C4-2B (cell line): ENCODE measurements at regions not wholly inside any gene's neighbourhood (a gene's known extent, or its start where the extent isn't known, plus 50 kb on each side); places are given as distances from the start of the nearest gene placed in this dataset.
"Not testable (repeated sequence)": the region's sequence is repeated elsewhere in the genome, so short reads cannot be mapped to it uniquely, and the experiment has no call there.

ENCODE experiments used
- H3K27ac ChIP-seq: fragments of 450-650 bp; 2 replicates; pipeline ENCODE4 v1.5.1; 2017
- CTCF ChIP-seq: fragments of 450-650 bp; conservative IDR thresholded peaks from 2 replicates; pipeline ENCODE4 v1.5.1; 2017; ENCODE audit warnings: mild to moderate bottlenecking
- ZFX ChIP-seq: fragments of 450-650 bp; IDR thresholded peaks from 2 replicates; pipeline ENCODE4 v1.6.1; 2017

DNA sequence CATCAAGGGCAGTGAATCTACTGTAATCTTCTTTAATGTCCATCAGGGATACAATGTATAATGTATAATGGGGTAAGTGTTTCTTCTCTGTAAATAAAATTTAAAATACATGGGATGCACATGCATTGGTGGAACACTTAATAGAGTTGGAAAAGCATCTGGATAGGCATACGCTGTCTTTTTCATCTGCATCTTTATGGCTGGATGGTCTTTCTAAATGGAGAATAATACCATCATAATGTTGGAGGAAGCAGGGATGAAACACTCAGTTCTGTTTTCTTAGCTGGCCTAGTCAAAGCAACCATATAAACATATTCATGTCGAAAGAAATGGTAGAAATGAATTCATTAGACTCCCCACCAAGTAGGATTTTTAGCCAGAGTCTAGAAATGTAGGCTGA lies 202.8 kb downstream of the CDCA7 start:
- no peak overlapping the region for H3K27ac ChIP-seq
- TF ChIP-seq CTCF: no peak
- no peak for TF ChIP-seq ZFX

DNA sequence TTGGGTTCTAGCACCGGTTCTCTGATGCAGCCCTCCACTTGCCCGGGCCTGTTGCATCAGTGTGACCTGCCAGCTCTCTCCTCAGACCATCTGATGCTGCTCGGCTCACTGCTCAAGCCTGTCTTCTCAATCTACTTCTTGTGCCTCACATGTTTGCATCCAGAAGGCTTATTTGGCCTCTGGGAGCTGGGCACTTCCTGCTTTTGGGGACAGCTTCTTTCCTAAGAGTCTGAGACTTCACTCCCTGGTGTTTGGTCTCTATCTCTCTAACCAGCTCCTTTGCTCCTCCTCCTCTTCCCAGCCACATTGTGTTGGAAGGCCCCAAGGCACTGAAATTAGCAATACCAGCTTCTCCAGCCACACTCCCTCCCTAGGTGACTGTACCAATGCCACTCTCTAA lies 212.8 kb downstream of the CDCA7 start:
- TF ChIP-seq CTCF (no peak), ZFX (no peak)
- H3K27ac ChIP-seq: no peak overlapping the region

GRCh38 chr2:173568054-173568453 lies 213.4 kb downstream of the CDCA7 start:
- TF ChIP-seq ZFX: no peak
- peak; percentile 24; the same call in 1 of the 2 replicates for TF ChIP-seq CTCF
- H3K27ac ChIP-seq: no peak overlapping the region

- H3K27ac ChIP-seq: peak overlapping the region; percentile 76; the same call in 1 of the 2 replicates
Observed at GRCh38 chr2:173571021-173571821, 216.5 kb downstream of the CDCA7 start.

GRCh38 chr2:173571887-173572680 lies 217.4 kb downstream of the CDCA7 start:
- peak overlapping the region; percentile 76; the same call in 1 of the 2 replicates for H3K27ac ChIP-seq
- TF ChIP-seq ZFX (no peak), CTCF (no peak)

More at GRCh38 chr2:173571021-173571821, 216.5 kb downstream of the CDCA7 start:
- TF ChIP-seq CTCF: peak; percentile 65
- no peak for TF ChIP-seq ZFX

DNA sequence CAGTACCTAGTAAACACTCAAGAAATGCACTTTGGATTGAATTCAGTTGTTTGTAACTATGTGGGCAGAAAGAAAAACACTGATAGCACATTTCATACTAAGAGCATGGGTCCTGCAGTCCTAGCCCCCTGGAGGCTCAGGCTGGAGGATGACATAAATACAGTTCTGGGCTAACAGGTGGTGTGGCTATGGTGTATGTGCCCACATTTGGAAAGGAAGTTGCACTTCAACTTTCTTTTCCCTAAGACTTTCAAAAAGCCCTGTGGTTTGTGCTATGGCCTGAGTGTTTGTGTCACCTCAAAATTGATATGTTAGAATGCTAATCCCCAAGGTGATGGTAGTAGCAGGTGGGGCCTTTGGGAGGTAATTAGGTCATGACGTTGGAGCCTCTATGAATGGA lies 218.2 kb downstream of the CDCA7 start:
- TF ChIP-seq CTCF (no peak), ZFX (no peak)
- H3K27ac ChIP-seq: peak overlapping the region; percentile 76; the same call in 1 of the 2 replicates

DNA sequence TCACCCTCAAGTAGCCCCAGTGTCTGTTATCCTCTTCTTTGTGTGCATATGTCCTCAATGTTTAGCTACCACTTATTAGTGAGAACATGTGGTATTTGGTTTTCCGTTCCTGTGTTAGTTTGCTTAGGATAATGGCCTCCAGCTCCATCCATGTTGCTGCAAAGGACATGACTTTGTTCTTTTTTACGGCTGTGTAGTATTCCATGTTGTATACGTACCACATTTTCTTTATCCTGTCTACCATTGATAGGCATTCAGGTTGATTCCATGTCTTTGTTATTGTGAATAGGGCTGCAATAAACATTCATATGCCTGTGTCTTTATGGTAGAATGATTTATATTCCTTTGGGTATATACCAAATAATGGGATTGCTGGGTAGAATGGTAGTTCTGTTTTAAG lies 219.1 kb downstream of the CDCA7 start:
- not testable (repeated sequence) for H3K27ac ChIP-seq
